ENCODE measurements at regions not wholly inside any gene's neighbourhood (a gene's known extent, or its start where the extent isn't known, plus 50 kb on each side); places are given as distances from the start of the nearest gene placed in this dataset.
"Not testable (repeated sequence)": the region's sequence is repeated elsewhere in the genome, so short reads cannot be mapped to it uniquely, and the experiment has no call there.

GRCh38 chr9:117649126-117649525, 55.1 kb upstream of the TLR4 start:
- H3K27me3 ChIP-seq (ENCODE audit: control insufficient read depth, insufficient read depth, low read length), result no peaks in the 10 kb centered on the region
- no peak overlapping the region for H3K27ac ChIP-seq (ENCODE audit: low read depth, low read length)

GRCh38 chr9:117644932-117645636, 59.1 kb upstream of the TLR4 start:
- Histone ChIP-seq H3K4me1 (ENCODE audit: control insufficient read depth, insufficient read depth, low read length) (no peaks in the 10 kb centered on the region), H3K4me3 (ENCODE audit: low read length) (peak overlapping the region; percentile 58), H3K27ac (ENCODE audit: low read depth, low read length) (no peak overlapping the region), H3K9ac (ENCODE audit: low read length) (no peak overlapping the region), H3K36me3 (ENCODE audit: control insufficient read depth, insufficient read depth, low read length) (no peaks in the 10 kb centered on the region), H3K27me3 (ENCODE audit: control insufficient read depth, insufficient read depth, low read length) (peaks cover 3% of the 10 kb centered on the region)

More at GRCh38 chr9:117649126-117649525, 55.1 kb upstream of the TLR4 start:
- no peak overlapping the region for H3K9ac ChIP-seq (ENCODE audit: low read length)
- no peaks in the 10 kb centered on the region for H3K4me1 ChIP-seq (ENCODE audit: control insufficient read depth, insufficient read depth, low read length)
- no peak overlapping the region for H3K4me3 ChIP-seq (ENCODE audit: low read length)
- no peaks in the 10 kb centered on the region for H3K36me3 ChIP-seq (ENCODE audit: control insufficient read depth, insufficient read depth, low read length)

- Histone ChIP-seq H3K27ac (ENCODE audit: low read depth, low read length) (no peak overlapping the region), H3K4me1 (ENCODE audit: control insufficient read depth, insufficient read depth, low read length) (no peaks in the 10 kb centered on the region), H3K36me3 (ENCODE audit: control insufficient read depth, insufficient read depth, low read length) (no peaks in the 10 kb centered on the region), H3K27me3 (ENCODE audit: control insufficient read depth, insufficient read depth, low read length) (peaks cover 3% of the 10 kb centered on the region), H3K4me3 (ENCODE audit: low read length) (peak overlapping the region; percentile 58), H3K9ac (ENCODE audit: low read length) (no peak overlapping the region)
Measured at GRCh38 chr9:117644133-117644931, 59.9 kb upstream of the TLR4 start.

- no peak overlapping the region for H3K9ac ChIP-seq (ENCODE audit: low read length)
- peaks cover 3% of the 10 kb centered on the region for H3K27me3 ChIP-seq (ENCODE audit: control insufficient read depth, insufficient read depth, low read length)
- H3K4me1 ChIP-seq (ENCODE audit: control insufficient read depth, insufficient read depth, low read length), result no peaks in the 10 kb centered on the region
- H3K4me3 ChIP-seq (ENCODE audit: low read length), result no peak overlapping the region
- no peaks in the 10 kb centered on the region for H3K36me3 ChIP-seq (ENCODE audit: control insufficient read depth, insufficient read depth, low read length)
- no peak overlapping the region for H3K27ac ChIP-seq (ENCODE audit: low read depth, low read length)
Measured at GRCh38 chr9:117643288-117643654, 60.9 kb upstream of the TLR4 start.

GRCh38 chr9:117642571-117643287, 61.5 kb upstream of the TLR4 start:
- H3K9ac ChIP-seq (ENCODE audit: low read length); H3K36me3 ChIP-seq (ENCODE audit: control insufficient read depth, insufficient read depth, low read length); H3K27me3 ChIP-seq (ENCODE audit: control insufficient read depth, insufficient read depth, low read length); H3K27ac ChIP-seq (ENCODE audit: low read depth, low read length); H3K4me3 ChIP-seq (ENCODE audit: low read length); H3K4me1 ChIP-seq (ENCODE audit: control insufficient read depth, insufficient read depth, low read length): not testable (repeated sequence)

GRCh38 chr9:117636681-117637080, 67.5 kb upstream of the TLR4 start:
- Histone ChIP-seq H3K4me3 (ENCODE audit: low read length) (no peak overlapping the region), H3K36me3 (ENCODE audit: control insufficient read depth, insufficient read depth, low read length) (no peaks in the 10 kb centered on the region), H3K9ac (ENCODE audit: low read length) (no peak overlapping the region), H3K4me1 (ENCODE audit: control insufficient read depth, insufficient read depth, low read length) (no peaks in the 10 kb centered on the region), H3K27me3 (ENCODE audit: control insufficient read depth, insufficient read depth, low read length) (no peaks in the 10 kb centered on the region), H3K27ac (ENCODE audit: low read depth, low read length) (no peak overlapping the region)

- Histone ChIP-seq H3K4me1 (ENCODE audit: control insufficient read depth, insufficient read depth, low read length) (no peaks in the 10 kb centered on the region), H3K27ac (ENCODE audit: low read depth, low read length) (no peak overlapping the region), H3K4me3 (ENCODE audit: low read length) (no peak overlapping the region), H3K36me3 (ENCODE audit: control insufficient read depth, insufficient read depth, low read length) (no peaks in the 10 kb centered on the region), H3K9ac (ENCODE audit: low read length) (no peak overlapping the region), H3K27me3 (ENCODE audit: control insufficient read depth, insufficient read depth, low read length) (no peaks in the 10 kb centered on the region)
Measured at GRCh38 chr9:117625154-117625553, 79.0 kb upstream of the TLR4 start.

- Histone ChIP-seq H3K9ac (ENCODE audit: low read length) (no peak overlapping the region), H3K27ac (ENCODE audit: low read depth, low read length) (no peak overlapping the region), H3K4me3 (ENCODE audit: low read length) (no peak overlapping the region), H3K36me3 (ENCODE audit: control insufficient read depth, insufficient read depth, low read length) (no peaks in the 10 kb centered on the region), H3K27me3 (ENCODE audit: control insufficient read depth, insufficient read depth, low read length) (no peaks in the 10 kb centered on the region), H3K4me1 (ENCODE audit: control insufficient read depth, insufficient read depth, low read length) (no peaks in the 10 kb centered on the region)
Measured at GRCh38 chr9:117624106-117624505, 80.1 kb upstream of the TLR4 start.

GRCh38 chr9:117622347-117622746, 81.9 kb upstream of the TLR4 start:
- Histone ChIP-seq H3K36me3 (ENCODE audit: control insufficient read depth, insufficient read depth, low read length) (no peaks in the 10 kb centered on the region), H3K27ac (ENCODE audit: low read depth, low read length) (no peak overlapping the region), H3K4me3 (ENCODE audit: low read length) (no peak overlapping the region), H3K4me1 (ENCODE audit: control insufficient read depth, insufficient read depth, low read length) (no peaks in the 10 kb centered on the region), H3K27me3 (ENCODE audit: control insufficient read depth, insufficient read depth, low read length) (no peaks in the 10 kb centered on the region), H3K9ac (ENCODE audit: low read length) (no peak overlapping the region)

- Histone ChIP-seq H3K9ac (ENCODE audit: low read length) (no peak overlapping the region), H3K36me3 (ENCODE audit: control insufficient read depth, insufficient read depth, low read length) (no peaks in the 10 kb centered on the region), H3K27me3 (ENCODE audit: control insufficient read depth, insufficient read depth, low read length) (no peaks in the 10 kb centered on the region), H3K4me3 (ENCODE audit: low read length) (no peak overlapping the region), H3K4me1 (ENCODE audit: control insufficient read depth, insufficient read depth, low read length) (no peaks in the 10 kb centered on the region), H3K27ac (ENCODE audit: low read depth, low read length) (no peak overlapping the region)
Measured at GRCh38 chr9:117616431-117616831, 87.8 kb upstream of the TLR4 start.

- no peaks in the 10 kb centered on the region for H3K36me3 ChIP-seq (ENCODE audit: control insufficient read depth, insufficient read depth, low read length)
- H3K27me3 ChIP-seq (ENCODE audit: control insufficient read depth, insufficient read depth, low read length), result no peaks in the 10 kb centered on the region
- H3K4me1 ChIP-seq (ENCODE audit: control insufficient read depth, insufficient read depth, low read length), result no peaks in the 10 kb centered on the region
- no peak overlapping the region for H3K27ac ChIP-seq (ENCODE audit: low read depth, low read length)
- H3K4me3 ChIP-seq (ENCODE audit: low read length), result no peak overlapping the region
- H3K9ac ChIP-seq (ENCODE audit: low read length), result no peak overlapping the region
Measured at GRCh38 chr9:117612317-117612716, 91.9 kb upstream of the TLR4 start.

GRCh38 chr9:117597977-117598376, 106.2 kb upstream of the TLR4 start:
- Histone ChIP-seq H3K27ac (ENCODE audit: low read depth, low read length) (no peak overlapping the region), H3K36me3 (ENCODE audit: control insufficient read depth, insufficient read depth, low read length) (no peaks in the 10 kb centered on the region), H3K9ac (ENCODE audit: low read length) (no peak overlapping the region), H3K4me3 (ENCODE audit: low read length) (no peak overlapping the region), H3K4me1 (ENCODE audit: control insufficient read depth, insufficient read depth, low read length) (no peaks in the 10 kb centered on the region), H3K27me3 (ENCODE audit: control insufficient read depth, insufficient read depth, low read length) (no peaks in the 10 kb centered on the region)

Data from rectal smooth muscle tissue (tissue), 1 donor.